ENCODE measurements at regions not wholly inside any gene's neighbourhood (a gene's known extent, or its start where the extent isn't known, plus 50 kb on each side); places are given as distances from the start of the nearest gene placed in this dataset.

GRCh38 chr15:66832664-66833063 is 130.6 kb downstream of the SMAD6 start:
- H3K9me3 Mint-ChIP-seq (ENCODE audit: low read depth) = no peaks in the 10 kb centered on the region
- no peak for DNase-seq
- no peak overlapping the region for H3K27ac Mint-ChIP-seq
- H3K36me3 Mint-ChIP-seq = no peaks in the 10 kb centered on the region
- CTCF ChIA-PET = no interaction called here
- no peaks in the 10 kb centered on the region for H3K4me1 Mint-ChIP-seq
- no peak overlapping the region for H3K4me3 Mint-ChIP-seq
- H3K27me3 Mint-ChIP-seq = peaks cover 2% of the 10 kb centered on the region
- no peak for ATAC-seq

DNA sequence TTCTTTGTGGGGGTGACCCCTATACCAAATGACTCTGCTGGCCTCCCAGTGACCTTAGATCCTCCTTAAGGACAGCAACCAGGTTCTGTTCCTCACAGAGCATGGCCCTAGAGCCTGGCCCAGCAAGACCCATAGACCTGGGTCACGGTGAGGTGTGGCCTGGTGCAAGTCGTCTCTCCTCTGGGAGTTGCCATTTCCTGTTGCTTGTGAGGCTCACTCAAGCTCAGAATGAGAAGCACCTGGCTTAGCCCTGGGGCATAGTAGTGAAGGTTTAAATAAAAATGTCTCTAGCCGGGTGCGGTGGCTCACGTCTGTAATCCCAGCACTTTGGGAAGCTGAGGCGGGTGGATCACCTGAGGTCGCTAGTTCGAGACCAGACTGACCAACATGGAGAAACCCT is 131.3 kb downstream of the SMAD6 start:
- ATAC-seq (no peak), DNase-seq (no peak)
- Mint-ChIP-seq H3K36me3 (no peaks in the 10 kb centered on the region), H3K27me3 (peaks cover 2% of the 10 kb centered on the region), H3K27ac (no peak overlapping the region), H3K9me3 (ENCODE audit: low read depth) (no peaks in the 10 kb centered on the region), H3K4me3 (no peak overlapping the region), H3K4me1 (no peaks in the 10 kb centered on the region)
- CTCF ChIA-PET = no interaction called here

DNA sequence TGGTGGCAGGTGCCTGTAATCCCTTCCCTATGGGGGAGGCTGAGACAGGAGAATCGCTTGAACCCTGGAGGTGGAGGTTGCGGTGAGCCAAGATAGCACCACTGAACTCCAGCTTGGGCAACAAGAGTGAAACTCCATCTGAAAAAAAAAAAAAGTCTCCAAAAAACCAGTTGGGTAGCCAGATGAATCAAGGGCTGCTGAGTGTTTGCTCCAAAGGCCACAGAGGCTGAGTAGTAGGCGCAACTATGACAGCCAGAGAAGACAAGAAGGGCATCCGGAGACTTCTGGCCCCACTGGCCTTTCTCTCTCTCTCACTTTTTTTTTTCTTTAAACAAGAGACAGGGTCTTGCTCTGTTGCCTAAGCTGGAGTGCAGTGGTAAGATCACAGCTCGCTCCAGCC is 131.8 kb downstream of the SMAD6 start:
- Mint-ChIP-seq H3K9me3 (ENCODE audit: low read depth) (no peaks in the 10 kb centered on the region), H3K27me3 (peaks cover 2% of the 10 kb centered on the region), H3K36me3 (no peaks in the 10 kb centered on the region), H3K27ac (no peak overlapping the region), H3K4me1 (no peaks in the 10 kb centered on the region), H3K4me3 (no peak overlapping the region)
- CTCF ChIA-PET = no interaction called here
- DNase-seq (no peak), ATAC-seq (no peak)

GRCh38 chr15:66834881-66835878 is 133.1 kb downstream of the SMAD6 start:
- DNase-seq (no peak), ATAC-seq (no peak)
- Mint-ChIP-seq H3K27ac (no peak overlapping the region), H3K36me3 (no peaks in the 10 kb centered on the region), H3K4me1 (no peaks in the 10 kb centered on the region), H3K27me3 (peaks cover 2% of the 10 kb centered on the region), H3K9me3 (ENCODE audit: low read depth) (no peaks in the 10 kb centered on the region), H3K4me3 (no peak overlapping the region)
- CTCF ChIA-PET = no interaction called here

GRCh38 chr15:66836231-66837030 is 134.4 kb downstream of the SMAD6 start:
- H3K36me3 Mint-ChIP-seq = no peaks in the 10 kb centered on the region
- ATAC-seq = no peak
- H3K4me1 Mint-ChIP-seq = no peaks in the 10 kb centered on the region
- no peak for DNase-seq
- H3K9me3 Mint-ChIP-seq (ENCODE audit: low read depth) = no peaks in the 10 kb centered on the region
- H3K27me3 Mint-ChIP-seq = peaks cover 9% of the 10 kb centered on the region
- no peak overlapping the region for H3K27ac Mint-ChIP-seq
- CTCF ChIA-PET = interaction anchor here (3.1 kb wide), 1 partner anchor 16 kb away, joined by 16 read pairs; no protein-coding TSS in a partner anchor
- no peak overlapping the region for H3K4me3 Mint-ChIP-seq

GRCh38 chr15:66838202-66838601 is 136.2 kb downstream of the SMAD6 start:
- CTCF ChIA-PET = interaction anchor here (1.2 to 3.1 kb wide), 2 partner anchors 14 to 234 kb away, joined by 4 to 16 read pairs; no protein-coding TSS in a partner anchor
- no peaks in the 10 kb centered on the region for H3K36me3 Mint-ChIP-seq
- no peak overlapping the region for H3K4me3 Mint-ChIP-seq
- peaks cover 21% of the 10 kb centered on the region for H3K27me3 Mint-ChIP-seq
- H3K9me3 Mint-ChIP-seq (ENCODE audit: low read depth) = no peaks in the 10 kb centered on the region
- no peak overlapping the region for H3K27ac Mint-ChIP-seq
- DNase-seq (no peak), ATAC-seq (no peak)
- no peaks in the 10 kb centered on the region for H3K4me1 Mint-ChIP-seq

DNA sequence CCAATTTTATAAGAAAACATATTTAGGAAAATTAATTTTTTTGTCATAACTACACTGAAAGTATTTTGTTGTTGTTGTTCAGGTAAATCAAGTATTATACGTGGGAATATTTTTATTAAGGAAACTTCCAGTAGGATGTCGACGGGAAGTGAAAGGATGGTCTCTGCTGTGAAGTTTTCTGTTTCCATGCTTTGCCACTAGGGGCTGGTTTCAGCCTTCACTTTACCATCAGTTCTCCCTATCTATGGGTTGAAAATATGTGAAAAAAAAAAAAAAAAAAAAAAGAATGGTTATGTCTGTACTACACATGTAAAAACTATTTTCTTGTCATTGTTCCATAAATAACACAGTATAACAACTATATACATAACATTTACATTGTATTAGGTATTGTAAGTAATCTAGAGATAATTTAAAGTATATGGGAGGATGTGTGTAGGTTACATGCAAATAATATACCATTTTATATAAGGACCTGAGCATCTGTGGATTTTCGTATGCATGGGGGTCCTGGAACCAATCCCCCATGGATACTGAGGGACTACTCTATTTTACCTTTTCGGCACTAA is 136.7 kb downstream of the SMAD6 start:
- H3K27ac Mint-ChIP-seq = no peak overlapping the region
- H3K36me3 Mint-ChIP-seq = no peaks in the 10 kb centered on the region
- no peak for ATAC-seq
- no peaks in the 10 kb centered on the region for H3K4me1 Mint-ChIP-seq
- CTCF ChIA-PET = interaction anchor here (1.2 to 3.1 kb wide), 2 partner anchors 13 to 235 kb away, joined by 4 to 16 read pairs; no protein-coding TSS in a partner anchor
- H3K4me3 Mint-ChIP-seq = no peak overlapping the region
- peaks cover 27% of the 10 kb centered on the region for H3K27me3 Mint-ChIP-seq
- no peak for DNase-seq
- no peaks in the 10 kb centered on the region for H3K9me3 Mint-ChIP-seq (ENCODE audit: low read depth)

DNA sequence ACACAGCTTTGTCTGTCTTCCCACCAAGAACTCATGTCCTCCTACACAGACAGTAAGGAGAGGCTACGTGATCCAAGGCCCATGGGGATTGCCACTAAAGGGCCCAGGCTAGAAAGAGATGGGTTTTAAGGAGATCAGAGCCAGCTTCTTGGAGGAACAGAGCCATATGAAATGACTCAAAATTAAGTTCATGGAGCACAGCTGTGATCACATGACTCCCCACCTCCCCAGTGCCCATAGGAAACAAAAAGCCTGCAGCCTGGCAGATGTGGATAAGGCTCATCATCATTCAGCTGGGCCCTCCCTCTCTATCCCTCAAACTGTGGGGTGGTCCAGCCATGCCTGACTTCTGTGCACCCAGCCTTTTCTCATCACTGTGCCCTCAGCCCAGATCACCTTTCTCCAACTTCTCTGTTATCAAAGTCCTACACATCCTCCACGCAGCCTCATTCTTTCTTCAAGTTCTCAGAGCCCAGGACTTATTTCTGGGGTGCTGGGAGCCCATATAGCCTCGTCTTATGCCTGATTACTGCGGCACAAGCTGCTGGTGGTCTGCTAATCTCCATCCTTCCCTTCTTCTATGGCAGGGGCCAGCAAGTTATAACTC is 137.6 kb downstream of the SMAD6 start:
- CTCF ChIA-PET = interaction anchor here (0.7 to 1.3 kb wide), 3 partner anchors 12 to 235 kb away, joined by 3 to 4 read pairs (median 4); no protein-coding TSS in a partner anchor
- ATAC-seq (no peak), DNase-seq (no peak)
- Mint-ChIP-seq H3K4me1 (no peaks in the 10 kb centered on the region), H3K4me3 (no peak overlapping the region), H3K27ac (no peak overlapping the region), H3K9me3 (ENCODE audit: low read depth) (no peaks in the 10 kb centered on the region), H3K27me3 (peaks cover 35% of the 10 kb centered on the region), H3K36me3 (no peaks in the 10 kb centered on the region)

GRCh38 chr15:66840615-66841390 is 138.8 kb downstream of the SMAD6 start:
- DNase-seq (no peak), ATAC-seq (no peak)
- Mint-ChIP-seq H3K36me3 (no peaks in the 10 kb centered on the region), H3K27ac (no peak overlapping the region), H3K4me3 (no peak overlapping the region), H3K9me3 (ENCODE audit: low read depth) (no peaks in the 10 kb centered on the region), H3K4me1 (no peaks in the 10 kb centered on the region), H3K27me3 (peaks cover 38% of the 10 kb centered on the region)
- CTCF ChIA-PET = interaction anchor here (0.6 to 1.3 kb wide), 2 partner anchors 11 kb away, joined by 3 to 4 read pairs; no protein-coding TSS in a partner anchor

GRCh38 chr15:66841953-66842681 is 140.1 kb downstream of the SMAD6 start:
- Mint-ChIP-seq H3K4me1 (no peaks in the 10 kb centered on the region), H3K27ac (no peak overlapping the region), H3K4me3 (no peak overlapping the region), H3K36me3 (no peaks in the 10 kb centered on the region), H3K27me3 (peaks cover 41% of the 10 kb centered on the region), H3K9me3 (ENCODE audit: low read depth) (no peaks in the 10 kb centered on the region)
- DNase-seq (no peak), ATAC-seq (peak; percentile 61)
- CTCF ChIA-PET = interaction anchor here (1.0 kb wide), 1 partner anchor 10 kb away, joined by 3 read pairs; no protein-coding TSS in a partner anchor

DNA sequence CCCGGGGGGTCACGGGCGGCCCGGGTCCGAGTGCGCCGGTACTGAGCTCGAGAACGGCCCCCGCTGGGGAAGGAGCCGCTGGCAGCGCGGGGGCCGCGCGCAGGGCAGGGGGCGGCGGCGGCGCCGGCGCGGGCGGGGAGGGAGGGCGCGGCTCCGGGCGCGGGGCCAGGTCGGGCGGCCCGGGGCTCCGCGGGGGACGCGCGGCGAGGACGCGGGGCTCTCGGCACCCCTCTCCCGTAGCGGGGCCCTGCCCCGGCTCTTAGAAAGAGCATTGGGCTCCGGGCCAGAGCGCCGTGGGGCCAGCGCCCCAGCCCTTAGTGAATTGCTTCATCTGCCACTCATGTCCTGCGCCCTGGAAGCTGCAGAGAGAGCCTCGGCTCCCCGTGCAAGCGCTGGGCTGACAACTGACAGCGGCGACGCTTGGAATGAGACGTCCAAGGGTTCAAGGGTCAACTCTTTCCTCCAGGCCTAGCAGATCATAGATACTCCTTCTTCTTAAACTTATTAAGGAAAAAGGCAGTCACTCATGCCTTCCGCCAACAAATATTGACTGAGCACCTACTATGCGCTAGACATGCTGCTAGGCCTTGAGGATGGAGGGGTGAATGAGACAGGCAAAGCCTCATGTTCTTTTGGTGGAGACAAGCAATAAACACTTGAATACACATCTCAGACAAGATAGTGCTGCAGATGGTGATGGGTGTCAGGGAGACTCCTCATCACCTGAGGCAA is 140.8 kb downstream of the SMAD6 start:
- DNase-seq = no peak
- Mint-ChIP-seq H3K27ac (no peak overlapping the region), H3K9me3 (ENCODE audit: low read depth) (no peaks in the 10 kb centered on the region), H3K36me3 (no peaks in the 10 kb centered on the region), H3K4me1 (no peaks in the 10 kb centered on the region), H3K4me3 (no peak overlapping the region), H3K27me3 (peaks cover 41% of the 10 kb centered on the region)
- ATAC-seq = peak; percentile 20
- CTCF ChIA-PET = interaction anchor here (1.0 to 1.5 kb wide), 2 partner anchors 10 to 19 kb away, joined by 3 to 4 read pairs; no protein-coding TSS in a partner anchor

All from activated CD8-positive, alpha-beta memory T cell treated with anti-CD3 and anti-CD28 coated beads, Interleukin-2, amount 10 ng/mL, durations not matched to agents 7 days and 5 days (primary cell).